Activated naive CD4-positive, alpha-beta T cell treated with anti-CD3 and anti-CD28 coated beads, Interleukin-2, amount 50 U/mL, for 24 hours (primary cell): ENCODE measurements at regions not wholly inside any gene's neighbourhood (a gene's known extent, or its start where the extent isn't known, plus 50 kb on each side); places are given as distances from the start of the nearest gene placed in this dataset.

Experiments
- H3K27ac Mint-ChIP-seq: one replicate; pipeline ENCODE4 v1.8.0; 2021; ENCODE audit warnings: mild to moderate bottlenecking, mixed read lengths
- H3K27me3 Mint-ChIP-seq: one replicate; pipeline ENCODE4 v1.8.0; 2021; ENCODE audit warnings: mixed read lengths
- H3K36me3 Mint-ChIP-seq: one replicate; pipeline ENCODE4 v1.8.0; 2021; ENCODE audit warnings: mixed read lengths
- H3K4me1 Mint-ChIP-seq: one replicate; pipeline ENCODE4 v1.8.0; 2021; ENCODE audit warnings: mixed read lengths
- H3K4me3 Mint-ChIP-seq: one replicate; pipeline ENCODE4 v1.8.0; 2021; ENCODE audit warnings: mild to moderate bottlenecking, mixed read lengths
- H3K9me3 Mint-ChIP-seq: one replicate; pipeline ENCODE4 v1.8.0; 2021; ENCODE audit warnings: mixed read lengths

GRCh38 chr2:7452110-7452876, 535.1 kb downstream of the RNF144A start:
- Mint-ChIP-seq H3K36me3 (no peaks in the 10 kb centered on the region), H3K27ac (peak overlapping the region; percentile 76), H3K27me3 (no peaks in the 10 kb centered on the region), H3K4me1 (peaks cover 74% of the 10 kb centered on the region), H3K9me3 (no peaks in the 10 kb centered on the region), H3K4me3 (peak overlapping the region; percentile 40)

- no peaks in the 10 kb centered on the region for H3K27me3 Mint-ChIP-seq
- no peak overlapping the region for H3K27ac Mint-ChIP-seq
- H3K36me3 Mint-ChIP-seq = no peaks in the 10 kb centered on the region
- H3K4me1 Mint-ChIP-seq = peaks cover 64% of the 10 kb centered on the region
- no peaks in the 10 kb centered on the region for H3K9me3 Mint-ChIP-seq
- peak overlapping the region; percentile 34 for H3K4me3 Mint-ChIP-seq
These were observed 537.4 kb downstream of the RNF144A start for GRCh38 chr2:7454592-7454991.

GRCh38 chr2:7456762-7457161, 539.5 kb downstream of the RNF144A start:
- H3K4me3 Mint-ChIP-seq = no peak overlapping the region
- no peak overlapping the region for H3K27ac Mint-ChIP-seq
- H3K27me3 Mint-ChIP-seq = no peaks in the 10 kb centered on the region
- peaks cover 42% of the 10 kb centered on the region for H3K4me1 Mint-ChIP-seq
- no peaks in the 10 kb centered on the region for H3K36me3 Mint-ChIP-seq
- H3K9me3 Mint-ChIP-seq = no peaks in the 10 kb centered on the region

GRCh38 chr2:7458066-7458465, 540.9 kb downstream of the RNF144A start:
- Mint-ChIP-seq H3K4me3 (no peak overlapping the region), H3K4me1 (peaks cover 29% of the 10 kb centered on the region), H3K27ac (no peak overlapping the region), H3K9me3 (peaks cover 4% of the 10 kb centered on the region), H3K36me3 (peaks cover 1% of the 10 kb centered on the region), H3K27me3 (no peaks in the 10 kb centered on the region)

GRCh38 chr2:7467782-7468447, 550.7 kb downstream of the RNF144A start:
- Mint-ChIP-seq H3K9me3 (no peaks in the 10 kb centered on the region), H3K4me1 (peaks cover 35% of the 10 kb centered on the region), H3K27me3 (no peaks in the 10 kb centered on the region), H3K27ac (peak overlapping the region; percentile 30), H3K36me3 (no peaks in the 10 kb centered on the region), H3K4me3 (peak overlapping the region; percentile 23)

GRCh38 chr2:7468448-7468828, 551.2 kb downstream of the RNF144A start:
- H3K4me3 Mint-ChIP-seq = no peak overlapping the region
- H3K4me1 Mint-ChIP-seq = peaks cover 40% of the 10 kb centered on the region

GRCh38 chr2:7468955-7469354, 551.7 kb downstream of the RNF144A start:
- H3K4me1 Mint-ChIP-seq = peaks cover 40% of the 10 kb centered on the region
- no peaks in the 10 kb centered on the region for H3K27me3 Mint-ChIP-seq
- no peaks in the 10 kb centered on the region for H3K9me3 Mint-ChIP-seq
- H3K4me3 Mint-ChIP-seq = no peak overlapping the region
- H3K36me3 Mint-ChIP-seq = no peaks in the 10 kb centered on the region
- H3K27ac Mint-ChIP-seq = no peak overlapping the region

More at GRCh38 chr2:7468448-7468828, 551.2 kb downstream of the RNF144A start:
- H3K36me3 Mint-ChIP-seq = no peaks in the 10 kb centered on the region
- no peaks in the 10 kb centered on the region for H3K9me3 Mint-ChIP-seq
- H3K27me3 Mint-ChIP-seq = no peaks in the 10 kb centered on the region
- no peak overlapping the region for H3K27ac Mint-ChIP-seq

- H3K4me1 Mint-ChIP-seq = peaks cover 45% of the 10 kb centered on the region
These were observed 554.0 kb downstream of the RNF144A start for GRCh38 chr2:7471185-7471584.

GRCh38 chr2:7472465-7472864, 555.3 kb downstream of the RNF144A start:
- Mint-ChIP-seq H3K27me3 (no peaks in the 10 kb centered on the region), H3K4me1 (peaks cover 47% of the 10 kb centered on the region), H3K4me3 (no peak overlapping the region), H3K36me3 (no peaks in the 10 kb centered on the region), H3K9me3 (no peaks in the 10 kb centered on the region), H3K27ac (no peak overlapping the region)

More at GRCh38 chr2:7471185-7471584, 554.0 kb downstream of the RNF144A start:
- no peak overlapping the region for H3K27ac Mint-ChIP-seq
- H3K9me3 Mint-ChIP-seq = no peaks in the 10 kb centered on the region
- no peaks in the 10 kb centered on the region for H3K36me3 Mint-ChIP-seq
- H3K27me3 Mint-ChIP-seq = no peaks in the 10 kb centered on the region
- H3K4me3 Mint-ChIP-seq = no peak overlapping the region

GRCh38 chr2:7473135-7473771, 556.0 kb downstream of the RNF144A start:
- Mint-ChIP-seq H3K4me3 (no peak overlapping the region), H3K36me3 (no peaks in the 10 kb centered on the region), H3K27ac (peak overlapping the region; percentile 9), H3K27me3 (no peaks in the 10 kb centered on the region), H3K9me3 (no peaks in the 10 kb centered on the region), H3K4me1 (peaks cover 42% of the 10 kb centered on the region)

GRCh38 chr2:7476371-7476770, 559.2 kb downstream of the RNF144A start:
- no peaks in the 10 kb centered on the region for H3K36me3 Mint-ChIP-seq
- peaks cover 2% of the 10 kb centered on the region for H3K9me3 Mint-ChIP-seq
- H3K27ac Mint-ChIP-seq = no peak overlapping the region
- H3K27me3 Mint-ChIP-seq = no peaks in the 10 kb centered on the region
- H3K4me3 Mint-ChIP-seq = no peak overlapping the region
- H3K4me1 Mint-ChIP-seq = peaks cover 37% of the 10 kb centered on the region

- Mint-ChIP-seq H3K27ac (no peak overlapping the region), H3K9me3 (peaks cover 12% of the 10 kb centered on the region), H3K4me1 (peaks cover 30% of the 10 kb centered on the region), H3K4me3 (no peak overlapping the region), H3K36me3 (peaks cover 3% of the 10 kb centered on the region), H3K27me3 (no peaks in the 10 kb centered on the region)
These were observed 562.4 kb downstream of the RNF144A start for GRCh38 chr2:7479603-7480002.

- Mint-ChIP-seq H3K4me1 (peaks cover 26% of the 10 kb centered on the region), H3K36me3 (peaks cover 3% of the 10 kb centered on the region), H3K4me3 (no peak overlapping the region), H3K27me3 (no peaks in the 10 kb centered on the region), H3K9me3 (peaks cover 12% of the 10 kb centered on the region), H3K27ac (no peak overlapping the region)
These were observed 563.2 kb downstream of the RNF144A start for GRCh38 chr2:7480431-7480830.

GRCh38 chr2:7490672-7491071, 573.5 kb downstream of the RNF144A start:
- Mint-ChIP-seq H3K27ac (no peak overlapping the region), H3K36me3 (peaks cover 1% of the 10 kb centered on the region), H3K9me3 (no peaks in the 10 kb centered on the region), H3K4me3 (no peak overlapping the region), H3K4me1 (peaks cover 6% of the 10 kb centered on the region), H3K27me3 (no peaks in the 10 kb centered on the region)

GRCh38 chr2:7492719-7493118, 575.5 kb downstream of the RNF144A start:
- Mint-ChIP-seq H3K4me1 (peaks cover 18% of the 10 kb centered on the region), H3K9me3 (no peaks in the 10 kb centered on the region), H3K27me3 (no peaks in the 10 kb centered on the region), H3K27ac (no peak overlapping the region), H3K4me3 (no peak overlapping the region), H3K36me3 (peaks cover 1% of the 10 kb centered on the region)

- Mint-ChIP-seq H3K36me3 (peaks cover 1% of the 10 kb centered on the region), H3K4me3 (no peak overlapping the region), H3K9me3 (no peaks in the 10 kb centered on the region), H3K27ac (no peak overlapping the region), H3K27me3 (no peaks in the 10 kb centered on the region), H3K4me1 (peaks cover 36% of the 10 kb centered on the region)
These were observed 580.0 kb downstream of the RNF144A start for GRCh38 chr2:7497178-7497577.
